ENCODE measurements at regions not wholly inside any gene's neighbourhood (a gene's known extent, or its start where the extent isn't known, plus 50 kb on each side); places are given as distances from the start of the nearest gene placed in this dataset.

DNA sequence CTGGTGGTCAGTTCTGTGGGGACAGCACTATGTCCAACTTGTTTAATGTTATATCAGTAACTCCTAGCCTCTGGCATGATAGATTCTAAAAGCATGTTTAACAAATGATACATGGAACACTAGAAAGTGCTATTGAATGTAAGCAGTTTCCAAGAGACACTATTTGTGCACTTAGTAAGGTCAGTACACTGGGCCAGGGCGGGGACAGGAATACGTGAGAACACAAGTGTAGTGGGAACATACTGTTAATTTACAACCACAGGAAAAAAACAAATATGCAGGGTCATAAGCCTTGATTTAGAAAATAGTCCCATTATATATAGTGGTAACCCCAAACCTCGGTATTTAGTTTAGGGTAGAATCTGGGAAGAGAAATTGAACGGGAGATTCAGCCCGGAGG lies 88.9 kb upstream of the SLC38A2 start:
- TF ChIP-seq POLR2AphosphoS5 (IDR thresholded peaks at IDR 0.05; ENCODE audit: insufficient read depth in 1 of 2, low read depth in 1 of 2) (no peak), CTCF (IDR thresholded peaks at IDR 0.05) (no peak)

Data from vagina (tissue), 2 donors.